NCI-H2227 treated with DMSO at 0.1 percent for 48 hours (cell line): ENCODE measurements at regions not wholly inside any gene's neighbourhood (a gene's known extent, or its start where the extent isn't known, plus 50 kb on each side); places are given as distances from the start of the nearest gene placed in this dataset.
"Not testable (repeated sequence)": the region's sequence is repeated elsewhere in the genome, so short reads cannot be mapped to it uniquely, and the experiment has no call there.

Experiments
- DNase-seq: peaks from one replicate; lab custom pipeline; 2025; lab: John Stamatoyannopoulos, UW

DNA sequence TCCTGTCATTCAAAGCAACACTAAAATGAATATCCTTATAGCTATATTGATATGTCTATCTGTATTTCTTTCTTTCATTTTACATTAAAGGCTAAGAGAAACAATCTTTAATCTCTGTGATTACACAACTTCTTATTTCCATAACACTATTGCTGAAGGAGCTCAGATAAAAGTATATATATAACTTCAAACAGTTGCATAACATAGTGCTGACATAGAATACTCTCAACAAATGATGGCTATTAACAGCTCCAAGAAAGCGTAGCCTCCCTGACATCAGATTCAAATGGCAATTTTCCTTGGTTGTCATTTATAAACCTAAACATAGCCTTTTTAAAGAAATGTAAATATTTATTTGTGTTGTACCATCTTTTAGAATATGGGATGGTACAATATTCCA is 116.6 kb upstream of the PTPRG start:
- DNase-seq, result no peak

DNA sequence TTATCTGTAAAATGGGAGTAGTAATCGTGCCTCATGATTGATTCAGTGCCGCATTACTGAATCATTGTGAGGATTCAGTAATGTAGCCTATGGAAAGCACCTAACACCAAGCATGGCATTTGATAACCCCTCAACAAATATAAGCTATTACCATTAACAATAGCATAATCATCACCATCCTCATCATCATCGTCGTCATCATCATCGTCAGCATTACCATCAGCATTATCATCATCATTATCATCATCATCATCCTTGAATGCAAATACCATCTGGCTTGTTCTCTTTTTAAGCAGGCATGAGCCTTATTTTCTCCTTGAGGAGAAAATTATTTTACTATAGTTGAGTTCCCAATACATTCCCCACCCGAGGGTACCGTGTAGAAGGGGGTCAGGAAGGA is 115.4 kb upstream of the PTPRG start:
- DNase-seq, result no peak

DNA sequence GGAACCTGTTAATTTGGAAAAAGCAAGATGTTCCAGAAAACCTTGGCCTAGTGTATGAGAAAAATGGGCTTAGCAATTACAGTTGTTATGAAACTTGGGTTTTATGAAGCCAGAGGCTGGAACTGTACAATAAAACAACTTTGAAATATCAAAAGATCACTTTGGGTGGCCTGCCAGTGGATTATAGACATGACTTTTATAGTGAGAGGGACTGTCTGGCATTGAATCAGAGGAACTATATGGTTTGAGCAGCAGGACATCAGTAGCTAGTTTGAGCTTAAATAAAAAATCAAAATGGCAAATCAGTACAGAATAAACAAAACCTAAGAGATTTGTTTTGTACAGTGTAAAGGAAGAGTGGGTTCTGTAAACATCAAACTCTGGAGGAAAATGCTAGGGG is 115.0 kb upstream of the PTPRG start:
- no peak for DNase-seq

DNA sequence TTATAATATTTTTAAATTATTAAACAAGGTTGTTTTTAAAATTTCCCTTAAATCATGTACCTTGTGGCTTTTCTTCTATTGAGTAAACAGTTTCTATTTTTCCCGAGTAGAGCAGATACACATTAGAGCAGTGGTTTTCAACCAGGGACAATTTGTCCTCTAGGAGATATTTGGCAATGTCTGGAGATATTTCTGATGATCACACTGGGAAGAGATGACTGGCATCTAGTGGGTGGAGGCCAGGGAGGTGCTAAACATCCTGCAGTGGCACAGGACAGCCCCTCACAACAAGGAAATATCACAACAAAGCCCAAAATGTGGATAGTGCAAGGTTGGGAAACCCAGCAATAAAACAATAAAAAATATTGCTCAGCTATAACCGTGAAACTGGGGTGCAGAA is 113.0 kb upstream of the PTPRG start:
- DNase-seq, result no peak

DNA sequence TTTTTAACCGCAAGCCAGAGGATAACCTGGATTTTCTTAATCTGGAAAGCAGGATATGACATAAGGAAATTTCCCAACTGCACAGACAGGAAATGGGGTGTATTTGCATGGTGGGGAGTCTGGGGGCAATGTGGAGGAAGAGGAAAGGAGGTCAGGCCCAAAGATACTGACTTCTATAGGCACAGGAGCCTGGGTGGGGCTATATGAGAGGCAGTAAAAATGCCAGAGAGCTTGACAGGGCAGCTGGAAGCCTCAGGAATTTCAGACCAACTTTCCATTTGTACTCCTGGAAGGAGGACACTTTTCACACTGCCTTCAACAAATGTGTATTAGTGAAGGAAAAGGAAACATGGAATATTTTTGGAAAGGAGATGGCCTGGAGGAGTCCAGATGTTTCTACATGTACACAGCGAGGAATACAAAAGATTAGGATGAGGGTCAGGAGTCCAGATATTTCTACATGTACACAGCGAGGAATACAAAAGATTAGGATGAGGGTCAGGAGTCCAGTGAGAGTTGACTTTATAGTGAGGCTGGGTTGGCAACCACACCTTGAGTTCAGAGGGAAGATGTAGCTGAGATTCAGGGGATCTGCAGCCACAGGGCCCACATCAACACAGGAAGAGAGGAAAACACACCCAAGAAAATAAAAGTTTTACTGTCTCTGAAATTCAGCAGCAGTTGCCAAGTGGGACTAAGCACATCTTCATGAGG is 111.9 kb upstream of the PTPRG start:
- DNase-seq, result no peak

DNA sequence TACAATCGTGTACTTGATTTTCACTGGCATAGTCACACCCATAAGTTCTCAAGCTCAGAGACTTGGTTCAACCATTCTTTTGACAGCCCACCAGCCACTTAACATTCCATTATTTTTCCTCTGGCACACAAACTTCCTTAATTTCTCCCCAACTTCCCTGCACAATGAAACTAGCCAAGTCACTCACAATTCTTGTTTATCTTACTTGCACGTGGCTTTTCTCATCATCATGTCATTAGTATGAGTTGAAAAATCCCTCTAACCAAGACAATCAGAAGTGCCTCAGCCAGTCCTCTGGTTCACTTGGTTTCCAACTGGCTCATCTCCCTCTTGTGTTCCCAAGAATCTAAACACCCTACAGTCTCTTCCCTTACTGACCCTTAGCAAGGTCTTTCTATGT is 110.5 kb upstream of the PTPRG start:
- no peak for DNase-seq

DNA sequence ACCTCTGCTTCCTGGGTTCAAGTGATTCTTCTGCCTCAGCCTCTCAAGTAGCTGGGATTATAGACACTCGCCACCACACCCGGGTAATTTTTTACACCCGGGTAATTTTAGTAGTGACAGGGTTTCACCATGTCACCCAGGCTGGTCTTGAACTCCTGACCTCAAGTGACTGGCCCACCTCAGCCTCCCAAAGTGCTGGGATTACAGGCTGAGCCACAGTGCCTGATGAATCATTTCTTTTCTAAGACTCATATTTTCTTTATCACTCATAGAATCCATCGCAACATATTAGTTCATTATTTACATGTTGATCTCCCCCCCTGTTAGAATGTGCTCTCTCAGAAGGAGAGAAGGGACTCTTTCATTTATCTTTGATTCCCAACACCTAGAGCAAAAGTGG is 109.5 kb upstream of the PTPRG start:
- no peak for DNase-seq

DNA sequence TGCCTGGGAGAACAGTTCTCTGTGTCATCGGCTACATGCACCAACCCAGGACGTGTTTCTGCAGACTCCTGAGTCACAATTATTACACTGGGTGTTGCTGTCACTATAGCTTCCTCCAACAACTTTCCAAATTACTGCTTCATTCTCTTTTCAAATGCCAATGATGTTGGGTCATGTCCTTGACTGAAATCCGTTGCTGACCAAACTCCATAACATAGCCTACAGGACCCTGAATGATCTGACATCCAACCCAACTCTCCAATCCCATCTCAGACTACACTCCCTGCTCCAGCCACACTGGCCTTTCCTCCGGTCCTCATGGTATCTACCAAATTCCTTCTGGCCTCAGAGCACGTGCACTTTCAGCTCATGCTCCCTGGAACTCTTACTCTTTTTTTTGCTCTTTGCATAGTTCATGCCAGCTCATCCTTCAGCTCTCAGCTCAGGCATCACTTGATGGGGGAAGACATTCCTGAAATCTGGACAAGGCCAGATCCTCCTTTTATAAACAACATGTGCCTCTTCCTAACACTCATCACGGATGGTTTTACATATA is 108.8 kb upstream of the PTPRG start:
- no peak for DNase-seq

DNA sequence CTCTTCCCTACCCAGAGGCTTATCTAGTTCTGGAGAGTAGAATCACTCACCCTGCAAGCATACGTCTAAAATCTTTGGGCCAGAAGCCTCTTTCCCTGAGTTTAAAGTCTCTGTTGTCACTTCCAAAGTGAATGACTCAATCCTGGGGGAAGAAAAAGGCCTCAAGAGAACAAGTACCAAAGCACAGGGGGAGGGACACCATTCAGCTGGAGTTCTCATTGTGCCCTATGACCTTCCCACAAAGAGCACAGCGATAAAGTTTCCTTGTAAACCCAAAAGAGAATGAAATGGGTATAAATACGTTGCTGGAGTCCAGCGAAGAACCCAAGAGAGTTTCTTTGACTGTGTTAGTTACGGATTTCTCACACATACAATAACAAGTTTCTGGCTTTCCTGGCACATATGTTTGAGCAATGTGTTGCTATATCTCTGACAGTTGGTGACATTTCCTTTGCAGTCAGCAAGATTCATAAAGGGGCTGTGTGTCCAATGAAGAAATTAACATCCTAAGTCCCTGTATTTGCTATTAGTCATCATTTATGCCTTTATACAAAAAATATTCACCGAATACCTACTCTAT is 107.3 kb upstream of the PTPRG start:
- no peak for DNase-seq

DNA sequence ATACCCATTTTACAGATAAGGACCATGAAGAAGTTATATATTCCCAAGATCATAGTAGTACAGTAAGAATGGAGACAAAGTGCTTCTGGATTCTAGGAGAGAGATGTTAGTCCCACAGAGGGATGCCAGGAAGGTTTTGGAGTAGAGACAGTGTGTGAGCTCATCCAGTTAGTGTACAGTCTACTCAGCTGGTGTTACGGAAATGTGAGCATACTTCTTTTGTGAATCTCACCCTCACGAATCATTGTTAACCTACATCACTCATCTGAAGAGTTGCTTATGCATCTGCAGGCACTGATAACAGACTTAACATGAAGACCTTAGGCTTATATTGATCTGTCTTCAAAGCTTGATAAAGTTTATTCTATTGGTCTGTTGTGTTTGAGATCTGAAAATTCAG is 106.6 kb upstream of the PTPRG start:
- no peak for DNase-seq

DNA sequence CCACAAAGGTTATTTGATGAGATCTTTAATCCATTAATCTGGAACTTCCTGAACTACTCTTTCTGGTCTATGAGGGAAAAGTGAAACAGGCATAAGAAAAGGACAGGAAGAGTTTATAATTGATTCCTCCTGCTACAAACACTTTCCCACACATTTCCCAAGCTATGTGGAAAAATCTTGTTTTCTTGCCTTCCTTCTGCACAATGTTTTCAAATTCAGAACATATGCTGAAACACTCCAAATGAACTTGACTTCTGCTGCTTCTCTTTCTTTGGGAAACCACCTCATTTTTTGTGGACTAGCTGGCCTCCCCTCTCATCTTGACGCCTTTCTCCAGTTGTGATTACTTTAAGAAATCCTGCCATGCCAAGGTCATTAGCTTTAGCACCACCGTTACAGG is 100.7 kb upstream of the PTPRG start:
- no peak for DNase-seq

DNA sequence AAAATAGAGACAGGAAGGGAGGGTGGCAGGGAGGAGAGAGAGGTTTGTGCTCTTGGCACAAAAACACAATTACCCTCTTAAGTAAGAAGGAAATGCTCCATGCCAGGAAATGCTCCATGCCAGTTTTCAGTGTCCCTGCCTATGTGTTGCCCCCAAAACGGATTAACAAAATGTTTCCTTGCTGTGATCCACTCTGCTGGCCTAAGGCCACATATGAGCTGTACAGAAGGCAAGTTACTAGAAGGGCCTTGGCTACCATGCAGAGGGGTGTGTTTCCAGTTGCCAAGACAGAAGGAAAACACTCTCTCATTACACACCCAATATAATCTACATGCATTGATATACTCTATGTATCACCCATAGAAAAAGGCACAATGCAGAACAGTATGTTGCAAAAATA is 98.2 kb upstream of the PTPRG start:
- DNase-seq, result no peak

DNA sequence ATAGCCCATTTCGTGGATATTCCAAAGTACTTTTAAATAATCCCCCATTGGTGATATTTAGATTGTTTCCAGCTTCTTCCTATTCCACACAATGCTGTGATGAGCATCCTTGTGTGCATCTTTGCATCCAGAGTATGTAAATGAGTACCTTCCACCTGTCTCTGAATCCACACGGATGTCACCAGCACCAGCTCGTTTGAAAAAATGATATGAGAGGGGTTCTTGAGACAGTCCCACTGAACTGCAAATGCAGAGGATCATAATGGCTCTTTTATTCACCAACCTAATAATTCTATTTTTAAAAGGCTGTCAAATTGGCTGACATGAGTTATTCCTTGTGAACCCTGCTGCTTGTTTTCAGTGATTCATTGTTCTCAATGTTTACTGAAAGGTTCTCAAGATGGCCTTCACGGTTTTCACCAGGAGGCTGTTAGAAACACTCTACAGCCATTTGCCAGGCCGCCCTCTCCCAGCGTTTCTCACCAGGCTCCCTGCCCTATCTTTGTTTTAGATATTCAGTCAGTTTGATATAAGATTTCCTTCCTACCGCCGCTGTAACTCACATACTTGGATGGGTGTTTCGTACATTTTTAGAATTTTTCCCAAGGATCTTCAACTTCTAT is 96.7 kb upstream of the PTPRG start:
- DNase-seq, result peak; percentile 74

DNA sequence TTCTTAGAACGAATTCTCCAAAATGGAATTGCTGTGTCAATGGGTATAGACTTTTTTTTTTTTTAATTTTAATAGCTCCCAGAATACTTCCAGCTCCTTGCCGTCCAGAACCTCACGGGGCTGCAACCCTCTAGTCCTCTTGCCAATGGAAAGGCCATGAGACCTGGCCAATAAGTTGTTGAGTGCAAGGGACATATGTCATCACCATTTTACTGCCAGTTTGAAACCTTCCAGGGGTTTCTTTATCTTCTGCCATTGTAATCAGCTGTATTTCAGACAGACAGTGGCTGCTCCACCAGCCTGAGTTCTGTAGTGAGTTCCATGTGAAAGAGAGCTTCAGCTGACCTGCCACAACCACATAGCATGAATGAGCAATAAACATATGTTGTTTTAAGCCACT is 95.0 kb upstream of the PTPRG start:
- no peak for DNase-seq

DNA sequence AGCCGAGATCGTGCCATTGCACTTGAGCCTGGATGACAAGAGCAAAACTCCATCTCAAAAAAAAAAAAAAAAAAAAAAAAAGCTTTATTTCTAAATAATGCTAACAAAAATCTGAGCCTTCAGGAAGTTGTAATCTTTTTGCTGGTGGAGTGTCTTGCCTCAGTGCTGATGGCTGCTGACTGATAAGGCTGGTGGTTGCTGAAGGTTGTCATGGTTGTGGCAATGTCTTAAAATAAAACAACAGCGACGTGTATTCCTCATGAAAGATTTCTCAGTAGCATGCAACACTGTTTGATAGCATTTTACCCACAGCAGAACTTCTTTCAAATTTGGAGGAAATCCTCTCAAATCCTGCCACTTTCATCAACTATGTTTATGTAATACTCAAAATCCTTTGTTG is 77.4 kb upstream of the PTPRG start:
- DNase-seq, result no peak

DNA sequence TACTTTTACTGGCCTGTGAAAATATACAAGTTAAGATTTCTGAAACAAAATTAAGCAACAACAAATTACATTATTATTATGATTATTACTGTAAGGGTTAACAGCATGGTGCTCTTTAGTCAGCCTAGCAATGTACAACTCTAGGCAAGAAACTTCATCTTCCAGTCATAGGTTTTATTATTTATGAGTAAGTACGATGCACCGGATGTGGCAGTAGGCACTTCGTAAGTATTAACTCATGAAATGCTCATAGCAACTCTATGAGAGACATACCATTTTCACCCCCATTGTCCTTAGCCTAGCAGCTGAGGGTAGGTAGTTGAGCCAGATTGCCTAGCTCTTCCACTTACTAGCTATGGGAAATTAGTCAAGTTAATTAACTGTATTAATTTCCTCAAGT is 68.0 kb upstream of the PTPRG start:
- DNase-seq, result no peak

DNA sequence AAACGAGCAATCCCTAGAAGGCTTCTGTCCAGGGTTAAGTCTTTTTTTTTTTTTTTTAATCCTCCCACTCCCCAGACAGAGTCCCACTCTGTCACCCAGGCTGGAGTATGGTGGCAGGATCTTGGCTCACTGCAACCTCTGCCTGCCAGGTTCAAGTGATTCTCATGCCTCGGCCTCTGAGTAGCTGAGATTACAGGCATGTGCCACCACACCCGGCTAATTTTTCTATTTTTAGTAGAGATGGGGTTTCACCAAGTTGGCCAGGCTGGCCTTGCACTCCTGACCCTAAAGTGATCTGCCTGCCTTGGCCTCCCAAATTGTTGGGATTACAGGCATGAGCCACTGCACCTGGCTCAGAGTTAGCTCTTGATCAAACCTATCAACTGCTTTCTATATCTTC is 67.1 kb upstream of the PTPRG start:
- DNase-seq, result not testable (repeated sequence)

DNA sequence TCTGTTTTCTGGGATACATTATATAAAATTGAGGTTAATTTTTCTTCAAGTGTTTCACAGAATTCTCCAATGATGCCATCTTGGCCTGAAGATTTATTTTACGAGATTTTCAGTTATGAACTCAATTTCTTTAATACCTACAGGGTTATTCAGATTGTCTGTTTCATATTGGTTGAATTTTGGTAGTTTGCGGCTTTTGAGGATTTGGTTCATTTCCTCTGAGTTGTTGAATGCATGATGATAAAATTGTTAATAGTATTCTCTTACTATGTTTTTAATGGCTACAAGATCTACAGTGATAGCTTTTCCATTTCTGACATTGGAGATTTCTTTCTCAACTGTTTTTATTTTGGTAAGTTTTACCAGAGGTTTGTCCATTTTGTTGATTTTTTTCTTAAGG is 63.9 kb upstream of the PTPRG start:
- DNase-seq, result no peak

DNA sequence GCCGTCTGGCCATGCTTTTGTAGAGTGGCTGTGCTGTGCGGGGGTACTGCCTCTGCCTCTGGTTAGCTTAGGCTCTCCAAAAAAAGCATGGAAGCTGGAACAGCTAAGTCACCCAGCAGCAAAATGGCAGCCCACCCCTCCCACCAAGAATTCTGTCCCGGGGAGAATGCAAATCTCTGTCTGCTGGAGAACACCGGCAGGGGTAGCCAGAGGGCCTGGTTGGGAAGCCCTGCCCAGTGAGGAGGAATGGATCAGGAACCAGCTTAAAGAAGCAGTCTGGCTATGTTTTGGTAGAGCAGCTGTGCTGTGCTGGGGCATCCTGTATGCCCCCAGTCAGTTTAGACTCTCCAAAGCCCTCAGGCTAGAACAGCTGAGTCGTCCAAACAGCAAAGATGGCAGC is 56.2 kb upstream of the PTPRG start:
- no peak for DNase-seq

DNA sequence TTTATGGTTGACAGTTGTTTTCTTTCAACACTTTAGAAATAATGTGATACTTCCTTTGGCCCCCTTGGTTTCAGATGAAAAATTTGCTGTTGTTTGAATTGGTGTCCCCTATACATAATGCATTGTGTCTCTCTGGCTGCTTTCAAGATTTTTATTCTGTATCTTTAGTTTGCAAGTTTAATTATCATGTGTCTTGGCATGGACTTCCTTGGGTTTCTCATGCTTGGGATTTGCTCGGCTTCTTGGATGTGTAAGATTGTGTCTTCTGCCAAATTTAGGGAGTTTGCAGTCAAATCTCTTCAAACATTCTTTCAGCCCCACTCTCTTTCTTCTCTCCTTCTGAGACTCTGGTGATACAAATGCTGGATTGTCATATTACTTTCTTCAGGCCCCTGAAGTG is 53.4 kb upstream of the PTPRG start:
- DNase-seq, result no peak
